IPS-NIHi11 (cell line): ENCODE measurements at regions not wholly inside any gene's neighbourhood (a gene's known extent, or its start where the extent isn't known, plus 50 kb on each side); places are given as distances from the start of the nearest gene placed in this dataset.

Experiments used
- DNase-seq: peaks from one replicate; pipeline ENCODE4 v3.0.0; 2012; ENCODE audit warnings: mixed read lengths, low spot score

DNA sequence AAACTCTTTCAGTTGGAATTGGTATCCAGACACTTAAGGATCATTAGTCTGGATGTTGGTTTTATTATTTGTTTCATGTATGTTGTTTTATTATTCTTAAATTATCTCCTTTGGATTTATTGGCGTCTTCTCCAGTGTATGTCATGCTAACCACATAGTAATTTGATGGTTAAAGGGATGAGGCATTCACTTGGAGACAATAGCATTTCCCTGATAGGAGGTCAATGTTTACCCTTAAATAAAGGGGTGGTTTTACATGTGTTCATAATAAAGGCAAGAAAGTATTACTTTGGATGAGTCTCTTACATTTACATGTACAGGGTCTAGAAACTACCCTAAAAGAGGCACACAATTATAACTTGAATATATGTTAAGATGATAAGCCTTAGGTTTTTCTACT, 51.2 kb upstream of the RNF144B start:
- DNase-seq = no peak

DNA sequence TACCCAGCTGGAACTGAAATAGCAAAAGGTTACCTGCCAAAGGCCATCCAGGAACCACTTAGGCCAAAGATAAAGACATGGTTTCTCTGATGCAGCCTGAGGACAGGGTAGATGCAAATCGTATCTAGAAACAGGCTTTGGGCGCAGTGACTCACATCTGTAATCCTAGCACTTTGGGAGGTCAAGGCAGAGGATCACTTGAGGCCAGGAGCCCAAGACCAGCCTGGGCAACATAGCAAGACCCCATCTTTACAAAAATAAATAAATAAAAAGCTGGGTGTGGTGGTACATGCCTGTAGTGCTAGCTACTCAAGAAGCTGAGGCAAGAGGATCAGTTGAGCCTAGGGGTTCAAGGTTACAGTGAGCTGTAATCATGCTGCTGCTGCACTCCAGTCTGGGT, 52.9 kb upstream of the RNF144B start:
- no peak for DNase-seq

DNA sequence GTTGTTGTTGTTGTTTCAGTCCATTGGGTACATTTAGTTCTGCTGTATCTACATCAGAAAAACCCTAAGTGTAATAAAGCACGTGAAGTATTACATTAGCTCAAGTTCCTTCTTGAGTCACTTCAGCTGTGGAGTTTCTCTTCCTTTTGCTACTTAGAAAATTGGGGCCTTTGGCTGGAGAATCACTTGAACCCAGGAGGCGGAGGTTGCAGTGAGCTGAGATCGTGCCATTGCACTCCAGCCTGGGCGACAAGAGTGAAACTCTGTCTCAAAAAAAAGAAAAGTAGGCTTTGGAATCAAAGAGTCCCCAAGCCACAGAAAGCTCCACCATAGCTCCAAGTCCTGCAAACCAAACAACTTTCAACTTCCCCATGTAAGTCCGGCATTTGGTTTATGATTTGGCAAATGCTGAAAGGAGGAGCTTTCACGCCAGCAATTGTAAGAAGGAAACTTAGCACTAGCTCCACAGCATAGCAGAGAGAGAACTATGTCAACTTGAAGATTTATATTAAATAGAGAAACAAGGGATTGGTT, 56.5 kb upstream of the RNF144B start:
- no peak for DNase-seq

DNA sequence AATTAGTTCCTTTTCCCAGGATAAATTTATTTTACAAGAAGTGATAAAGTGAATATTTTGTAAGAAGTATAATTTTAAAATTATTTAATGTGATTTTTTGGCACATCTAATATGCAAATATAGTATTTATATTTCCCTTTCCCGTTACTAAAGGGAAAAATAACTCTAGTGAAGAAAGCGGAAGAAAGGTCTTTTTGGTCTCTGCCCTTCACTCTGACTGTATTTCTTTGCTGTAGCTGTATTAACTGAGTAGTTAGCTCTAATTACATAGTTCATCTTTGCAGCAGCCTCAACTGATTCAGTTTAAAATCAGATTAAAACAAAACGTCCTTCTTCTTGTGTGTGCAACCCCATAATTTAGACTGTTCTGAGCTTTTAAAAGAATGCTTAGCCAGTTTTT, 57.4 kb upstream of the RNF144B start:
- no peak for DNase-seq

DNA sequence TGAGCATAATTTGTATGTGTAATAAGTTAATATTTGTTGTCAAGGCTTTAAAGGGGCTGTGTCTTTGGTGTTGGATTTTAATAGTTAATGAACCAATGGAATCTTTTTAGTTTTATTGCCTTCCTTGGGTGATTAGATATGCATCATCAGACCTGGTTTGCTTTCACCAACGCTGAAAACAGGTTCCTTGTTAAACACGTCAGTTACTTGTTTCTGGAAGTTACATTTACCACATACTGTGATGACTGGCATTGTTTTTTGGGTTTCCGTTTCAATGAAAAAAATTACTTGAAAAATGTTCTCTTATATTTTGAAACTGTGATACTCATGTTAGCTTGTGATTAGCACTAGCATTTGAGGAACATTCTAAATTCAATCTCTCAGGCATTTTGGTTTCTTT, 58.6 kb upstream of the RNF144B start:
- no peak for DNase-seq

DNA sequence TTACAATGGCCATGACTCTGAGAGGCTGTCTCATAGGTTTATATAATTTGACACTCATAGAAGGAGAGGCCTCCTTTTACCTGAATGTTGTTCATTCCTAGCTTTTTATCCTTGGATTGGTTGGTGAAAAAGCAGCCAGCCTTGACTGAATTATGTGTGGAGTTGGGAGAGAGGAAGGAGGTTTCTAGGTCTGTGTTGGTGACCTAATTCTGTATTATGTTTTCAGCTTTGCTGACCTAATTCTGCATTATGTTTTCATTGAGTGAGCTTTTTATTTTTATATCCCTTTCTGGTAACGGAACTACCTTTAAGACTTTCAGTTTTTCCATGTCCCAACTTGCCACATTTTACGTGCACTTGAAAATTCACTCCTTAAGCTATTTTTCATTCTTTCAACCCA, 59.1 kb upstream of the RNF144B start:
- DNase-seq = no peak

DNA sequence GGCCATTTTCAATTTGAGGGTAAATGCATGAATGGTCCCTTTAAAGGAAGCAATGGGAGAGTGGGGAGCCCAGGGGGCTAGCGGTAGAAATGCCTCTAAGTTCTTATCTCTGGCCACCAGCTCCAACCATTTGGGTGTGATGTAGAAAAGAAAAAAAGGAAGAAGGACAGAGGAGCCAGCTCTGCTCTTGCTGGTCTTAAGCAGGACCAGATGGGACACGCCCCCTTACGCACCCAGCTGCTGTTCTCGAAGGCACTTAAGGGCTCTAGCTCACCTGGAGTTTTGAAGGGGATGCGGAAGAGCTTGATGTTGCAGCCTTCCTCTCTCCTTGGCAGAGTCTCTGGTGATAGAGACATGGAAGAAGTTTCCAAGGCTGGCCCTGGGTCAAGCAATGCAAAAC, 59.5 kb upstream of the RNF144B start:
- peak; percentile 50 for DNase-seq

DNA sequence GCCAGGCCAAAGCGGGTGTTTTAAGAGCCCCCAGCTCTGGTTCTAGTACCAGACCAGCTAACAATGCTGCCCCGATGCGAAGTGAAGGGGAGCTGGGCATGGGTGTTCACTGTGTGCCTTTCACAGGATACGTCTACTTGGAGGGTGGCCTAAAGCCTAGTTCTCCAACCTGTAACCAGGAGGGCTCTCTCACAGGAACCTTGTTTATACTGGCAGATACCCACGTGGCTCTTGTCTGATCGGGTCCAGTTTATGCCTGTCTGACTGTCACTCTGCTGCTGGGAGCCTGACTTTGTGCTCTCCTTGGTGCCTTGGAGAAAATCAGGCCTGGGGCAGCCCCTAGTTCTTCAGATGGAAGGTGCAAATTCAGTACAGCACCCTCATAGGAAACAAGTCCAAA, 60.2 kb upstream of the RNF144B start:
- DNase-seq = no peak

DNA sequence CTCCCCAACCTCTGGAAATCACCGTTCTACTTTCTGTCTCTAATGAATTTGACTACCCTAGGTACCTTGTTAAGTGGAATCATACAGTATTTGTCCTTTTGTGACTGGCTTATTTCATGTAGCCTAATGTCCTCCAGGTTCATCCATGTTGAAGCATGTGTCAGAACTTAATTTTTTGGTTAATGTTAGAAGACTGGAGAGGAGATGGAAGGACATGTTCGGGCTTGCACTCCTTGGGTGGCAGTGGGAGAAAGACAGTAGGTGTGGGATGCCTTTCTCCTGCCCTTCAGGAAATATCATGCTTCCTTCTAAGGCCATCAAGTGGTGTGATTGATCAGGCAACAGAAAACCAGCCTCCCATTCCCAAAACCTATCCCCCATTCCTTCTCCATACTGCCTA, 61.1 kb upstream of the RNF144B start:
- DNase-seq = no peak

DNA sequence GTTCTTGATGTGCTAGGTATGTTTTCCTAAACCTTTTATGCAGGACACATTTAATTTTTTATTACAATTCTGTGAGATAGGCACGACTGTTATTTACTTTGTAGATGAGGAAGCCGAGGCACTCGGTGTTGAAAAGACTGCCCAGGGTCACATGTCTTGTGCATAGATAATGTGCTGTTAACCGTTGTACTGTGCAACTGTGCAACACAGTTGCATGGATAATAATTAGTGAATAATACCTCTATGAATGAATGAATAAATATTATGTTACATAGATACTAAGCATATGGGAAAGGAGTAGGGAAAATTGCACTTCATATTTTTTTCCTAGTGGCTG, 60.3 kb upstream of the DEK start:
- no peak for DNase-seq

DNA sequence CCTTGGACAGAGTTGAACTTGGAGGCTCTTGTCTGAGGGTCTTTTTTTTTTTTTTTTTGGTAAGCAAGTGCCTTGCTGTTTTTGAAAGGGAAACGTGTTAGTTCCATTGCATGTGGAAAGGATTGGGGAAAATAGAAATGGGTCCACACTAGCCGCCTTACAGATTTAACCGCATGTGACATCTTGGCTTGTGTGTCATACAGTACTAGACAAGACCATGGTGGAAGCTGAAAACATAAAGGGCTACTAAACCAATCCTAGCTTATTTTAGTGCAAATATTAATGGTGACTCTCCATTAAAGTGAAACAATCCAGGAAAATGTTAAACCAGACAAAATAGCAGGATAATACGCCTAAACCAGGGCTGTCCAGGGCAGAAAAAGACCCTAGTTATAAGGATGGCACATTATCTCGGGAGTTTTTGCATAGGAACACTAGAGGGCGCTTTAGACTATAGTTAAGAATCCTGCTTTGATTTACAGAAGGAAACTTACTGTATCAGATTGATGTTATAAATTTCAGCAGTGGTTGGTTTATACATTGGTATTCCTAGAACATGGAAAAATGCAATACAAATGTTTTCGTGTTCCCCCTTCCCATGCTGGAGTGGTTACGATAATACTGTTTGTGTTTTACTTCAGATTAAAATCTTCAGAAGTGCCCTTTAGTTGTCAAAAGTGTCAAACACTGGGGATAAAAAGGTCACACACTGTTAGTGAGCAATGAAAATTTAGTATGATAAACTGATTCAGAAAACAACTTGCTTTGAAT, 59.8 kb upstream of the DEK start:
- DNase-seq = peak; percentile 74

DNA sequence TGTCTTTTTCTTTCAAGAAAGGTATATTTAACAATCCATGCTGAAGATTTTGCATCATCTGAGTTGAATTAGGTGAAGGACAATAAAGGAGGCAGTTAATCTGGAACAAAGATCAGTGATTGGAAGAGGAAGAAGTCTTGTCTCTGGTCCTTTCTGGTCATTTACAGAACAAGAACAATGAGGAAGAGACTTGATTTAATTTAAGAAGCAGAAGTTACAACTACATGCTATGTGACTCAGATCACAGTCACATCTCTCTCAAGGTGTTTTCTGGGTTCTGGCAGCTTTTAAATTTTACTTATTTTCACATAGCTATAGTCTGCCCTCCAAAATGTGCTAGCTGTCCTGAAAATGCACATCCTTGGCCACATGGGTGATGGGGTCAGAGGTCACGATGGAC, 53.5 kb upstream of the DEK start:
- DNase-seq = no peak

DNA sequence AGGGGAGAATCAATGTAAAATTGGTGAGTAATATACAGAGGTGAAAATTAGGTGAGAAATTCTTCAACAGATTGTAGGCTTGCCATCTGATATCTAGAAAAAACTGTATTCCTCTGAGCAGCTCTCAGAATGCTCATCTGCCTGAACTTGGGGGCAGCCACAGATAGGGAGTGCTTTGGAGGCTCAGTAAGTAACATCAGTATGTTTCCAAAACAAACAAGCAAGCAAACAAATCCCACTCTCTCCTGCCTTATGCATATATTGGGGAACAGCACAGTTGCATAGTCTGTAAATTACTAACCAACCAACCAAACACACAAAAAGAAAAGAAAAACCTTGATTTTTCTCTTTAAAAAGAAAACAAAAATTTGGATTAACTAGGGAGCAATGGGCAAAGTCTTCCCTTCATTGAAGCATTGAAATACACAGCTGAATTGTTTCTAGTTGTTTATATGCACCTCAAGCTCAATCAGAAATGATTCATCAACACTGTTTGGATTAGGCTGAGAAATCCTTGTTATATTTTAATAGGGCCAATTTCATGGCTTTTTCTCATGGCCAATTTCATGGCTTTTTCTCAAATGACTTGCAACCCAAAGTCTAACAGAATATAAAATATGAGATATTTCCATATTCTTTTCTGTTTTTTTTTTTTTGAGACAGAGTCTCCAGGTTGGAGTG, 50.1 kb upstream of the DEK start:
- no peak for DNase-seq
